Smooth muscle cell (in vitro differentiated cells): ENCODE measurements at regions not wholly inside any gene's neighbourhood (a gene's known extent, or its start where the extent isn't known, plus 50 kb on each side); places are given as distances from the start of the nearest gene placed in this dataset.

ENCODE experiments used
- DNase-seq: peaks from one replicate; lab custom pipeline; 2025; ENCODE audit not compliant: unreplicated experiment; lab: John Stamatoyannopoulos, UW
- H2AFZ ChIP-seq: fragments of 200-600 bp; sonication (generic); 2 replicates; pipeline ENCODE4 v1.6.0; 2016; ENCODE audit warnings: antibody characterized with exemption, low read depth, mild to moderate bottlenecking
- H3F3A ChIP-seq: fragments of 200-600 bp; sonication (generic); 2 replicates; pipeline ENCODE4 v1.6.0; 2017; ENCODE audit warnings: antibody characterized with exemption, low read depth
- H3K27ac ChIP-seq: fragments of 200-600 bp; sonication (generic); 2 replicates; pipeline ENCODE4 v1.5.1; 2016; ENCODE audit warnings: low read depth, mild to moderate bottlenecking
- H3K27me3 ChIP-seq: fragments of 200-600 bp; sonication (generic); 2 replicates; pipeline ENCODE4 v1.6.1; 2016; ENCODE audit warnings: low read depth, mild to moderate bottlenecking
- H3K36me3 ChIP-seq: fragments of 200-600 bp; sonication (generic); 2 replicates; pipeline ENCODE4 v1.5.1; 2016; ENCODE audit warnings: low read depth
- H3K4me1 ChIP-seq: fragments of 200-600 bp; sonication (generic); 2 replicates; pipeline ENCODE4 v1.5.1; 2016; ENCODE audit warnings: low read depth
- H3K4me2 ChIP-seq: fragments of 200-600 bp; sonication (generic); 2 replicates; pipeline ENCODE4 v1.6.0; 2016; ENCODE audit warnings: mild to moderate bottlenecking
- H3K4me3 ChIP-seq: fragments of 200-600 bp; sonication (generic); 2 replicates; pipeline ENCODE4 v1.5.1; 2016; ENCODE audit warnings: mild to moderate bottlenecking
- H3K79me2 ChIP-seq: fragments of 200-600 bp; sonication (generic); 2 replicates; pipeline ENCODE4 v1.6.0; 2016; ENCODE audit warnings: low read depth, mild to moderate bottlenecking
- H3K9ac ChIP-seq: fragments of 200-600 bp; sonication (generic); 2 replicates; pipeline ENCODE4 v1.6.0; 2016; ENCODE audit warnings: low read depth
- H3K9me3 ChIP-seq: fragments of 200-600 bp; sonication (generic); replicated peaks from 2 replicates; pipeline ENCODE4 v1.5.1; 2016; ENCODE audit warnings: low read depth
- H4K20me1 ChIP-seq: fragments of 200-600 bp; sonication (generic); 2 replicates; pipeline ENCODE4 v1.6.0; 2016; ENCODE audit warnings: low read depth
- CTCF ChIP-seq: fragments of 200-600 bp; sonication (generic); IDR thresholded peaks from 2 replicates; pipeline ENCODE4 v1.5.1; 2017; ENCODE audit warnings: borderline replicate concordance, mild to moderate bottlenecking, antibody characterized with exemption; ENCODE audit not compliant: insufficient read depth, poor library complexity, severe bottlenecking
- WGBS: methylation state at CpG from one replicate; pipeline ENCODE4 v1.1.7; 2016; ENCODE audit warnings: low lambda C conversion rate; 5-methylcytosine and 5-hydroxymethylcytosine counted together

GRCh38 chr13:112320303-112320702 lies 55.9 kb upstream of the SPACA7 start:
- H3K79me2 ChIP-seq: no peaks in the 10 kb centered on the region
- no peak overlapping the region for H3K9ac ChIP-seq
- no peaks in the 10 kb centered on the region for H4K20me1 ChIP-seq
- H3F3A ChIP-seq: no peaks in the 10 kb centered on the region
- no peak for DNase-seq
- H3K27me3 ChIP-seq: peaks cover 6% of the 10 kb centered on the region
- WGBS: 92% methylated on average over 7 of the region's 7 CpGs
- no peak overlapping the region for H3K4me2 ChIP-seq
- no peaks in the 10 kb centered on the region for H3K36me3 ChIP-seq
- no peak overlapping the region for H2AFZ ChIP-seq
- no peak overlapping the region for H3K27ac ChIP-seq
- H3K4me3 ChIP-seq: no peak overlapping the region
- no peak for TF ChIP-seq CTCF
- no peaks in the 10 kb centered on the region for H3K9me3 ChIP-seq
- no peaks in the 10 kb centered on the region for H3K4me1 ChIP-seq

- Histone ChIP-seq H3K36me3 (no peaks in the 10 kb centered on the region), H3K27ac (no peak overlapping the region), H3K4me1 (no peaks in the 10 kb centered on the region), H3K9me3 (no peaks in the 10 kb centered on the region), H3K79me2 (no peaks in the 10 kb centered on the region), H3K27me3 (peaks cover 6% of the 10 kb centered on the region), H3K4me3 (no peak overlapping the region), H2AFZ (no peak overlapping the region), H3K4me2 (no peak overlapping the region), H4K20me1 (no peaks in the 10 kb centered on the region), H3F3A (no peaks in the 10 kb centered on the region), H3K9ac (no peak overlapping the region)
- DNase-seq: no peak
- WGBS: 90% methylated on average over 12 of the region's 12 CpGs
- no peak for TF ChIP-seq CTCF
Observed at GRCh38 chr13:112322557-112322956, 53.6 kb upstream of the SPACA7 start.

- Histone ChIP-seq H3K4me2 (no peak overlapping the region), H3K9me3 (no peaks in the 10 kb centered on the region), H3K27ac (no peak overlapping the region), H2AFZ (no peak overlapping the region), H3K79me2 (no peaks in the 10 kb centered on the region), H3K4me1 (no peaks in the 10 kb centered on the region), H3K4me3 (no peak overlapping the region), H3F3A (no peaks in the 10 kb centered on the region), H3K36me3 (no peaks in the 10 kb centered on the region), H3K9ac (no peak overlapping the region), H3K27me3 (peaks cover 6% of the 10 kb centered on the region), H4K20me1 (no peaks in the 10 kb centered on the region)
- WGBS: 74% methylated on average over 16 of the region's 16 CpGs
- no peak for TF ChIP-seq CTCF
- no peak for DNase-seq
Observed at GRCh38 chr13:112324116-112324515, 52.0 kb upstream of the SPACA7 start.

GRCh38 chr13:112325142-112325808 lies 50.9 kb upstream of the SPACA7 start:
- H3K9ac ChIP-seq: no peak overlapping the region
- H2AFZ ChIP-seq: no peak overlapping the region
- H3K27me3 ChIP-seq: peaks cover 6% of the 10 kb centered on the region
- 77% methylated on average over 26 of the region's 26 CpGs for WGBS
- TF ChIP-seq CTCF: no peak
- no peaks in the 10 kb centered on the region for H3K9me3 ChIP-seq
- no peak overlapping the region for H3K4me3 ChIP-seq
- H3K79me2 ChIP-seq: no peaks in the 10 kb centered on the region
- H4K20me1 ChIP-seq: no peaks in the 10 kb centered on the region
- no peak overlapping the region for H3K4me2 ChIP-seq
- H3K4me1 ChIP-seq: no peaks in the 10 kb centered on the region
- no peak overlapping the region for H3K27ac ChIP-seq
- DNase-seq: no peak
- no peaks in the 10 kb centered on the region for H3K36me3 ChIP-seq
- no peaks in the 10 kb centered on the region for H3F3A ChIP-seq
